ENCODE measurements at regions not wholly inside any gene's neighbourhood (a gene's known extent, or its start where the extent isn't known, plus 50 kb on each side); places are given as distances from the start of the nearest gene placed in this dataset.

- TF ChIP-seq, protein P1, sequence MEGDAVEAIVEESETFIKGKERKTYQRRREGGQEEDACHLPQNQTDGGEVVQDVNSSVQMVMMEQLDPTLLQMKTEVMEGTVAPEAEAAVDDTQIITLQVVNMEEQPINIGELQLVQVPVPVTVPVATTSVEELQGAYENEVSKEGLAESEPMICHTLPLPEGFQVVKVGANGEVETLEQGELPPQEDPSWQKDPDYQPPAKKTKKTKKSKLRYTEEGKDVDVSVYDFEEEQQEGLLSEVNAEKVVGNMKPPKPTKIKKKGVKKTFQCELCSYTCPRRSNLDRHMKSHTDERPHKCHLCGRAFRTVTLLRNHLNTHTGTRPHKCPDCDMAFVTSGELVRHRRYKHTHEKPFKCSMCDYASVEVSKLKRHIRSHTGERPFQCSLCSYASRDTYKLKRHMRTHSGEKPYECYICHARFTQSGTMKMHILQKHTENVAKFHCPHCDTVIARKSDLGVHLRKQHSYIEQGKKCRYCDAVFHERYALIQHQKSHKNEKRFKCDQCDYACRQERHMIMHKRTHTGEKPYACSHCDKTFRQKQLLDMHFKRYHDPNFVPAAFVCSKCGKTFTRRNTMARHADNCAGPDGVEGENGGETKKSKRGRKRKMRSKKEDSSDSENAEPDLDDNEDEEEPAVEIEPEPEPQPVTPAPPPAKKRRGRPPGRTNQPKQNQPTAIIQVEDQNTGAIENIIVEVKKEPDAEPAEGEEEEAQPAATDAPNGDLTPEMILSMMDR (IDR thresholded peaks at IDR 0.05; ENCODE audit: control extremely low read depth in 1 of 3, insufficient read depth in 1 of 3, low read depth in 1 of 3, low read length in 3 of 3): no peak
- no peak for TF ChIP-seq MAX (IDR thresholded peaks at IDR 0.05)
- no peak for TF ChIP-seq TAF1 (IDR thresholded peaks at IDR 0.05; ENCODE audit: low read depth, low read length)
- TF ChIP-seq RBBP5 (IDR thresholded peaks at IDR 0.05; ENCODE audit: borderline replicate concordance, low read depth, low read length): no peak
- no peak for TF ChIP-seq TEAD4 (IDR thresholded peaks at IDR 0.05; ENCODE audit: low read depth, low read length)
- TF ChIP-seq ATF2 (IDR thresholded peaks at IDR 0.05; ENCODE audit: low read length): no peak
- no peak for TF ChIP-seq SUZ12 (IDR thresholded peaks at IDR 0.05; ENCODE audit: low read length)
- TF ChIP-seq SAP30 (IDR thresholded peaks at IDR 0.05; ENCODE audit: insufficient read depth, insufficient replicate concordance, low read length): no peak
- TF ChIP-seq POLR2A (IDR thresholded peaks at IDR 0.05; ENCODE audit: control extremely low read depth in 1 of 2, low read depth in 2 of 2, low read length in 2 of 2): no peak
- no peak for TF ChIP-seq SP4 (IDR thresholded peaks at IDR 0.05; ENCODE audit: low read length)
These were observed 54.2 kb upstream of the FGF3 start for GRCh38 chr11:69873166-69874077.
